ENCODE measurements at regions not wholly inside any gene's neighbourhood (a gene's known extent, or its start where the extent isn't known, plus 50 kb on each side); places are given as distances from the start of the nearest gene placed in this dataset.
A peak's percentile ranks its signal among the peaks of the same experiment; 100 is the strongest.

DNA sequence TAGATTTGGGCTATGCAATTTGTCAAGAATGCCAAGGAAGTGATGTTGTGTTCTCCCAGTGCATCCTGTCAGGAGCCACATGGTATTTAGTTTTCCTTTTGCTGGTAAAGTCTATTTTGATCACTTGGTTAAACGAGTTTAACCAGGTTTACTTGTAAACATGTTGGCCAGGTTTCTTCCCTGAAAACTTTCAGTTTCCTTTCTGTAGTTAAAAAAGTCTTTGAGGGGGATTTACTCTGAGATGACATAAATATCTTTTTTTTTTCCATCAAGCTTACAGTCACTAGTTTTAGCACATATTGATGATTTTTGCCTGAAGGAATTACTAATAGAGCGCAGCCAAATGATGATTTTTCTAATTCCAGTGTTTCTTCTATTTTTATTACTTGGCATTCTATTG lies 320.5 kb downstream of the PHF14 start:
- DNase-seq (ENCODE audit: low spot score) = no peak

GRCh38 chr7:11294965-11295364 lies 321.3 kb downstream of the PHF14 start:
- DNase-seq (ENCODE audit: low spot score) = no peak

DNA sequence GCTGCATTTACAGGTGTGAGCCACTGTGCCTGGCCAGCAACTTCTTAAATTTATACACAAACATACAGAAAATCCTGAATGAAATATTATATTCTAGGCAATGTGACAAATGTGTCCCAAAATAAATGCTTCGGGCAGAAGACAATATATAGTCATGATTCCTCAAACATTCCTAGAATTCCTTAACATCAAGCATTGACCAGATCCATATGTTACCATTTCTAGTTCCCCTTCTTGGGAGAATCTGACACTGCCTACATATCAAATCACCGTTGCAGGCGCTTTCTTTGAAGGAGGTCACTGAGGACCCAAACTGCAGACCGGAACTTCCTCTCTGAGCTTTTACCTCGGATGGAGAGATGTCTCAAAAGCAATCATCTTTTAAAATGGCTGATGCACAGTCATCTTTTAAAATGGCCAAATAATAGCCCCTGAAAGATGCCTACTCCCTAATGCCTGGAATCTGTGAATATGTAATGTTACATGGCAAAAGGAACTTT lies 323.5 kb downstream of the PHF14 start:
- no peak for DNase-seq (ENCODE audit: low spot score)

DNA sequence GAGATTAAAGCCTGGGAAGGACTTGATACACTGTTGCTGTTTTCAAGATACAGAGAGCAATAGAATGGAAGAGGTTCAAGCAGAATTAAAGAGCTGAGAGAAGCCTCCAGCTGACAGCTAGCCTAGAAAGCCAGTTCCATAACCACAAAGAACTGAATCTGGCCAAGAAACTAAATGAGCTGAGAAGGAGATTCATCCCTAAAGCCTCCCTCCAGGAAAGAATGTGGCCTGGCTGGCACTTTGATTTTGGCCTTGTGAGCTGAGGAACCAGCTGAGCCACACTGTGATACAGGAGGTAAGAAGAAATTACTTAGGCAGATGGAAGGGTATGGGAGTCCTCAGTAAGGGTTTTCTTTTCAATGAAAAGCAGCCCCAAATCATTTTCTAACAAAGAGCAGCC lies 324.1 kb downstream of the PHF14 start:
- DNase-seq (ENCODE audit: low spot score) = peak; percentile 37

GRCh38 chr7:11298220-11298619 lies 324.5 kb downstream of the PHF14 start:
- no peak for DNase-seq (ENCODE audit: low spot score)

DNA sequence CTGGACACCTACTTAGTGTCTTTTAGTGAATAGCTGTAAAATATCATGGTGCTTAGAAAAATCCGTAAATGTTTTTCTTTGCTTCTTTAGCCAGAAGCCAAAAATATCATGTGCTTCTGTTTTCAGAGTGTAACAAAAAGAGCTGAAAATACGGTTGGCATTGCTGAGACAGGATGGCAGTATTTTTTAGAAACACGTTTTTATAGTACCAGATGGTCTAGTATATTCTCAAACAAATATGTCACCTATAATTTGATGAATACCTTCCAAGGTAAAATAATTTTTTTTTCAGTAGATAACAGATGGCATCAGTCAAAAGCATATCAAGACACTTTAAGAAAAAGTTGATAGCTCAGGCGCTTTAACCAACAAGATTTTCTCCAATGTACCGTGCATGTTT lies 326.6 kb downstream of the PHF14 start:
- no peak for DNase-seq (ENCODE audit: low spot score)

DNA sequence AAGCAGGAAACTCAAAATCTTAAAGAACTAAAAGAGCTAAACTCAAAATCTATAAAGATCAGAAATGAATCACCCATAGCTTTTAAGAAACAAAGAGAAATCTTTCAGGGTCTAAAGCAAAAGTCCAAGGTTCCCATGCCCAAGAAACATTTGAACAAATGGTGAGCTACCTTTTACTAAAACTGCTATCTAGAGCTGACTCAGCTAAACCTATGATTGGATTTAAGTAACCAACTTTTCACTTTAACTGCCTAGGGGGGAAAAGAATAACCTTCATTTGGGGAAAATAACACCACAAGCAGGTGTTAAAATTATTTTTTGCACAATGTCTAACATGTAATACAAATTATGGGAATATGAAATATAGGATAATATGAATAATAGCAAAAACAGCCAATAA lies 328.4 kb downstream of the PHF14 start:
- no peak for DNase-seq (ENCODE audit: low spot score)

GRCh38 chr7:11313801-11314200 lies 340.1 kb downstream of the PHF14 start:
- no peak for DNase-seq (ENCODE audit: low spot score)

- no peak for DNase-seq (ENCODE audit: low spot score)
Measured at GRCh38 chr7:11315666-11316258, 342.1 kb downstream of the PHF14 start.

DNA sequence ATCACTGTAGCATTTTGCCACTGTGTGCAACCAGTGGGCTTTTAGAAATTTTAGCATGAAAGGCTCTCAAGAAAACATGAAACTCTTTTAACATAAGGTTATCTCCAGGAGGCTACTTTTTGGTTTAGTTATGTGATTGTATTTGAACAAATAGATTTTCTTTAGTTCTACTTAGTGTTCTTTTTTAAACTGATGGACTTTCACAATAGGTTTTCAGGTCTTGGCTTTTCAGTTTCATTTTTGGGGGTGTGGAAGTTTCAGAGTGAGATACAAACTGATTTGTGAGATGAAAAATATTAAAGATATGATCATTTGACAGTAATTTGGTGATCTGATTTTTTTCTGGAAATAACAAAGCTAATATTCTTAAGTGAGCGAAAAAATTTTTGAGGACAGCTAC lies 344.1 kb downstream of the PHF14 start:
- DNase-seq (ENCODE audit: low spot score) = no peak

DNA sequence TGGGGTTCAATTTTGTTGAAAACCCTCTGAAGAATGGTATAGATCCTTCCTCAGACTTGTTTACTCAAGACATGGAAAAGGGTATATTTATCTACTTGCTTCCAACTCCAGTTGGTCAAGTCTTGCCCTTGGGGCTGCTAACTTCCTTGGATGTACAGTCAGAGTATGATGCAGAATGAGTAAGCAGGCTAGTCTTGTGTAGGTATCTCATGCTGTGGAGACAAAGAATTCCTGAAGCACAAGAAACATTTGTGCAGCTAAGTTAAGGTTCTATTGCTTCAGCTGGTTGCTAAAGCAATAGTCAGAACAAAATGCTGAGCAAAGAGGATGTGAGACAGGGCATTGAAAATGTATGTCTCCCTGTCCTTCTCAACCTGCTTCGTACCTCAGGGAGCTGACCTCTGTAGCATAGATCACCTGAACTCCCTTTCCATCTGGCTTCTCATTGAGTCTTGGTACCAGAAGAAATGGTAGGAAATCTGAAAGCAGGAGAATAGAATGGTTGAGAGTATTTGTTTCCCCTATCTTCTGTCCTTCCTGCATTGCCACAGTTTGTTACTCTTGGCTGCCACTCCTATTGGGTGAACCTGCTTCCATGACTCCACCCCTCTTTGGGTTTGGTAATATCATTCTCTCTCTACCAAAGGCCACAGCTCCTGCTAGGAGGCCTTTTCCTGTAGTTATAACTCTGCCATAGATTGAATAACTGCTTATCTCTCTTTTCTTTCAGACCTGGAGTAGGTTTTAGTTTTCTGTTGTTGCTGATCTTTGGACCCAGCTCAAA lies 346.0 kb downstream of the PHF14 start:
- no peak for DNase-seq (ENCODE audit: low spot score)
